Fibroblast of pulmonary artery (primary cell): ENCODE measurements at regions not wholly inside any gene's neighbourhood (a gene's known extent, or its start where the extent isn't known, plus 50 kb on each side); places are given as distances from the start of the nearest gene placed in this dataset.
"Not testable (repeated sequence)": the region's sequence is repeated elsewhere in the genome, so short reads cannot be mapped to it uniquely, and the experiment has no call there.

ENCODE experiments used
- DNase-seq: peaks from one replicate; pipeline ENCODE4 v3.0.0-alpha.2; 2010; ENCODE audit warnings: low read depth
- H3K4me3 ChIP-seq: replicated peaks from 2 replicates; pipeline ENCODE4 v1.5.1; 2011; ENCODE audit warnings: low read depth, mild to moderate bottlenecking, control low read depth, low read length, moderate library complexity
- CTCF ChIP-seq: IDR thresholded peaks from 2 replicates; pipeline ENCODE4 v1.5.1; 2011; ENCODE audit warnings: mild to moderate bottlenecking, control low read depth, low read length, inconsistent platforms; ENCODE audit errors: missing control alignments

- H3K4me3 ChIP-seq, result no peak overlapping the region
- no peak for DNase-seq
- TF ChIP-seq CTCF, result no peak
Measured at GRCh38 chr18:10352671-10353070, 101.8 kb upstream of the APCDD1 start.

GRCh38 chr18:10353791-10354190 is 100.6 kb upstream of the APCDD1 start:
- TF ChIP-seq CTCF, result no peak
- no peak overlapping the region for H3K4me3 ChIP-seq
- DNase-seq, result peak; percentile 33

GRCh38 chr18:10354241-10354811 is 100.1 kb upstream of the APCDD1 start:
- no peak overlapping the region for H3K4me3 ChIP-seq
- TF ChIP-seq CTCF, result no peak
- no peak for DNase-seq

GRCh38 chr18:10354890-10355289 is 99.5 kb upstream of the APCDD1 start:
- DNase-seq, result no peak
- H3K4me3 ChIP-seq, result no peak overlapping the region
- no peak for TF ChIP-seq CTCF

- H3K4me3 ChIP-seq, DNase-seq: not testable (repeated sequence)
Measured at GRCh38 chr18:10356999-10357398, 97.4 kb upstream of the APCDD1 start.

- DNase-seq, result no peak
- TF ChIP-seq CTCF, result no peak
- H3K4me3 ChIP-seq, result no peak overlapping the region
Measured at GRCh38 chr18:10361660-10362059, 92.8 kb upstream of the APCDD1 start.

GRCh38 chr18:10365021-10365500 is 89.4 kb upstream of the APCDD1 start:
- no peak for TF ChIP-seq CTCF
- DNase-seq, result no peak
- H3K4me3 ChIP-seq, result no peak overlapping the region

- no peak for DNase-seq
- TF ChIP-seq CTCF, result no peak
- no peak overlapping the region for H3K4me3 ChIP-seq
Measured at GRCh38 chr18:10365901-10366300, 88.5 kb upstream of the APCDD1 start.
